ENCODE measurements at regions not wholly inside any gene's neighbourhood (a gene's known extent, or its start where the extent isn't known, plus 50 kb on each side); places are given as distances from the start of the nearest gene placed in this dataset.
A peak's percentile ranks its signal among the peaks of the same experiment; 100 is the strongest.

- no peak overlapping the region for H3K4me3 ChIP-seq (ENCODE audit: low read depth, low read length)
- TF ChIP-seq CTCF (IDR thresholded peaks at IDR 0.05; ENCODE audit: insufficient read depth, low read length, missing control alignments), result no peak
- CTCF ChIA-PET, result no interaction called here
- no peak for DNase-seq (ENCODE audit: low read depth, low spot score)
- POLR2A ChIA-PET, result no interaction called here
Measured at GRCh38 chr9:4921449-4921848, 63.6 kb upstream of the JAK2 start.

GRCh38 chr9:4922101-4922500, 63.0 kb upstream of the JAK2 start:
- POLR2A ChIA-PET, result no interaction called here
- no peak for TF ChIP-seq CTCF (IDR thresholded peaks at IDR 0.05; ENCODE audit: insufficient read depth, low read length, missing control alignments)
- CTCF ChIA-PET, result interaction anchor here (2.1 to 3.9 kb wide), 2 partner anchors 161 to 169 kb away, joined by 10 to 51 read pairs; no protein-coding TSS in a partner anchor

GRCh38 chr9:4922730-4923129, 62.3 kb upstream of the JAK2 start:
- TF ChIP-seq CTCF (IDR thresholded peaks at IDR 0.05; ENCODE audit: insufficient read depth, low read length, missing control alignments), result no peak
- no peak overlapping the region for H3K4me3 ChIP-seq (ENCODE audit: low read depth, low read length)
- no peak for DNase-seq (ENCODE audit: low read depth, low spot score)
- ChIA-PET POLR2A (no interaction called here), CTCF (interaction anchor here (0.7 to 3.9 kb wide), 5 partner anchors 11 to 170 kb away, joined by 3 to 51 read pairs (median 10); no protein-coding TSS in a partner anchor)

More at GRCh38 chr9:4922101-4922500, 63.0 kb upstream of the JAK2 start:
- no peak for DNase-seq (ENCODE audit: low read depth, low spot score)
- no peak overlapping the region for H3K4me3 ChIP-seq (ENCODE audit: low read depth, low read length)

- POLR2A ChIA-PET, result no interaction called here
- TF ChIP-seq CTCF (IDR thresholded peaks at IDR 0.05; ENCODE audit: insufficient read depth, low read length, missing control alignments), result no peak
- CTCF ChIA-PET, result interaction anchor here (0.7 to 3.9 kb wide), 7 partner anchors 12 to 173 kb away, joined by 3 to 51 read pairs (median 4); no protein-coding TSS in a partner anchor
- no peak for DNase-seq (ENCODE audit: low read depth, low spot score)
- H3K4me3 ChIP-seq (ENCODE audit: low read depth, low read length), result no peak overlapping the region
Measured at GRCh38 chr9:4923141-4923540, 61.9 kb upstream of the JAK2 start.

GRCh38 chr9:4923580-4924544, 61.2 kb upstream of the JAK2 start:
- POLR2A ChIA-PET, result no interaction called here
- TF ChIP-seq CTCF (IDR thresholded peaks at IDR 0.05; ENCODE audit: insufficient read depth, low read length, missing control alignments), result peak; percentile 12
- CTCF ChIA-PET, result interaction anchor here (0.5 to 3.9 kb wide), 18 partner anchors 9 to 1603 kb away, joined by 3 to 51 read pairs (median 4); no protein-coding TSS in a partner anchor
- no peak overlapping the region for H3K4me3 ChIP-seq (ENCODE audit: low read depth, low read length)
- DNase-seq (ENCODE audit: low read depth, low spot score), result no peak

GRCh38 chr9:4926239-4926638, 58.8 kb upstream of the JAK2 start:
- POLR2A ChIA-PET, result no interaction called here
- TF ChIP-seq CTCF (IDR thresholded peaks at IDR 0.05; ENCODE audit: insufficient read depth, low read length, missing control alignments), result no peak
- H3K4me3 ChIP-seq (ENCODE audit: low read depth, low read length), result no peak overlapping the region
- DNase-seq (ENCODE audit: low read depth, low spot score), result no peak
- CTCF ChIA-PET, result interaction anchor here (0.6 to 1.0 kb wide), 2 partner anchors 14 to 129 kb away, joined by 3 read pairs; no protein-coding TSS in a partner anchor
